AG10803 (cell line): ENCODE measurements at regions not wholly inside any gene's neighbourhood (a gene's known extent, or its start where the extent isn't known, plus 50 kb on each side); places are given as distances from the start of the nearest gene placed in this dataset.
"Not testable (repeated sequence)": the region's sequence is repeated elsewhere in the genome, so short reads cannot be mapped to it uniquely, and the experiment has no call there.

Experiments
- DNase-seq: peaks from one replicate; pipeline ENCODE4 v3.0.0; 2010; ENCODE audit warnings: low read depth
- H3K4me3 ChIP-seq: 2 replicates; pipeline ENCODE4 v1.5.1; 2011; ENCODE audit warnings: mild to moderate bottlenecking, low read length, control low read depth
- TF ChIP-seq, protein P1 (sequence below): conservative IDR thresholded peaks from 2 replicates; pipeline ENCODE4 v1.5.1; 2011; ENCODE audit warnings: mild to moderate bottlenecking, low read length, control low read depth, inconsistent platforms

DNA sequence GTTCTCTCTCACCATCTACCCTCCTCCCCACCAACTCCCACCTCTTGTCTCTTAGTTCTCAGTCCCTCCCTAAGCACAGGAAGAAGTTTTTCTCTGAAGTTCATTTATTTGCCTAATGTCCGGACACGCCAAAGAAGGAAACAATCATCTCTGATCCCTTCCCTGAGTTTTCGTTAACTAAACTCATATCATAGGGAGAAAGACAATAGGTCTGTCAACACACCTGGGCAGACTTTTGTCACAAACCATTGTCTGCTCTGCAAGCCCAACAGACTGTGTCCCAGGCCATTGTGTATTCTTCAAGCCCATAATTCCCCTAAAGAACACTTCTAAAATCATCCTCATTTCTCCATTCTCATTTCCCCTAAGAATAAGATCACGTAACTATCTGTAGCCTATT lies 691.0 kb upstream of the MBL2 start:
- TF ChIP-seq, protein P1, sequence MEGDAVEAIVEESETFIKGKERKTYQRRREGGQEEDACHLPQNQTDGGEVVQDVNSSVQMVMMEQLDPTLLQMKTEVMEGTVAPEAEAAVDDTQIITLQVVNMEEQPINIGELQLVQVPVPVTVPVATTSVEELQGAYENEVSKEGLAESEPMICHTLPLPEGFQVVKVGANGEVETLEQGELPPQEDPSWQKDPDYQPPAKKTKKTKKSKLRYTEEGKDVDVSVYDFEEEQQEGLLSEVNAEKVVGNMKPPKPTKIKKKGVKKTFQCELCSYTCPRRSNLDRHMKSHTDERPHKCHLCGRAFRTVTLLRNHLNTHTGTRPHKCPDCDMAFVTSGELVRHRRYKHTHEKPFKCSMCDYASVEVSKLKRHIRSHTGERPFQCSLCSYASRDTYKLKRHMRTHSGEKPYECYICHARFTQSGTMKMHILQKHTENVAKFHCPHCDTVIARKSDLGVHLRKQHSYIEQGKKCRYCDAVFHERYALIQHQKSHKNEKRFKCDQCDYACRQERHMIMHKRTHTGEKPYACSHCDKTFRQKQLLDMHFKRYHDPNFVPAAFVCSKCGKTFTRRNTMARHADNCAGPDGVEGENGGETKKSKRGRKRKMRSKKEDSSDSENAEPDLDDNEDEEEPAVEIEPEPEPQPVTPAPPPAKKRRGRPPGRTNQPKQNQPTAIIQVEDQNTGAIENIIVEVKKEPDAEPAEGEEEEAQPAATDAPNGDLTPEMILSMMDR: no peak
- no peak for DNase-seq

DNA sequence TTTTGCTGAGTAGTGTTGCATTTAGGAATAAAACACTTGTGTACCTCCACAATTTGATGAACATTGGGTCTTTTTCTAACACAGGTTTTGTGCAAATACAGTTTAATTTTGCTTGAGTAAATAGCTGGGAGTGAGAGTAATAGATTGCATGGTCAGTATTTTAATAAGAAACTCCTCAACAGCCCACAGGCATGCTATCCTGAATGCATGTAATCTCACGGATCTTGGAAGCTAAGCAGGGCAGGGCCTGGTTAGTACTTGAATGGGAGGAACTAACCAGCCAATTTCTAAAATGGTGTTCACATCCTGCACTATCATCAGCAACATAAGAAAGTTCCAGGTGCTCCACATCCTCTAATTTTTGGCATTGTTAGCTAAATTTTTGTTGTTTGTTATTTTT lies 685.4 kb upstream of the MBL2 start:
- no peak for DNase-seq
- TF ChIP-seq, protein P1: no peak
- no peak overlapping the region for H3K4me3 ChIP-seq

More for the DNA sequence above, 691.0 kb upstream of the MBL2 start:
- no peak overlapping the region for H3K4me3 ChIP-seq

DNA sequence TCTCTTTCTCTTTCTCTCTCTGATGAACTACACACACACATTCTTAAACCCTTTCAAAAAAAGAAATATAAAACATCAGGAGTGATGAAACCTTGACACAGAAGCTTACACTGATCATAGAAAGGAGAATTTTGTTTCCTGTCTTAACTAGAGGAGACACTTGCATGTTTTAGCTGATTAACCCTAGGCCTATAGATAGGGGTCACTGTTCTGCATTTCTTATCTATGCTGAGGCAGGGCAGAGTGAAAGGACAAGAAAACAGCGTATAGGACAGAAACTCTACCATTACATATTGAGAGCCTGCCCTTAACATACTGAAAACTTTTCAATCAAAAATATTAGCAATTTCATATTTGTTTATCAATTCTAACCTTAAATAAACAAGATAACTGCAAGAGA lies 680.6 kb upstream of the MBL2 start:
- TF ChIP-seq, protein P1: no peak
- no peak overlapping the region for H3K4me3 ChIP-seq
- no peak for DNase-seq

DNA sequence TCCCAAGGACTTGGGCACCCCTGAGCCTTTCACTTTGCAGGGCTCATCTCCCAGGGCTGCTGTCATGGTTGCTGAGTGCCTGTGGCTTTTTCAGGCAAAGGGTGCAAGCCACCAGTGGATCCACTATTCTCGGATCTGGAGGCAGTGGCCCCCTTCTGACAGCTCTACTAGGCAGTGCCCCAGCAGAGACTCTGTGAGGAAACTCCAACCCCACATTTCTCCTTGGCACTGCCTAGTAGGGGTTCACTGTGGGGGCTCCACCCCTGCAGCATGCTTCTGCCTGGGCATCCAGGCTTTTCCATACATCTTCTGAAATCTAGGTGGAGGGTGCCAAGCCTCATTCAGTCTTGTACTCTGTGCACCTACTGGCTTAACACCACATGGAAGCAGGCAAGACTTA lies 675.0 kb upstream of the MBL2 start:
- no peak overlapping the region for H3K4me3 ChIP-seq
- no peak for DNase-seq
- TF ChIP-seq, protein P1: no peak

DNA sequence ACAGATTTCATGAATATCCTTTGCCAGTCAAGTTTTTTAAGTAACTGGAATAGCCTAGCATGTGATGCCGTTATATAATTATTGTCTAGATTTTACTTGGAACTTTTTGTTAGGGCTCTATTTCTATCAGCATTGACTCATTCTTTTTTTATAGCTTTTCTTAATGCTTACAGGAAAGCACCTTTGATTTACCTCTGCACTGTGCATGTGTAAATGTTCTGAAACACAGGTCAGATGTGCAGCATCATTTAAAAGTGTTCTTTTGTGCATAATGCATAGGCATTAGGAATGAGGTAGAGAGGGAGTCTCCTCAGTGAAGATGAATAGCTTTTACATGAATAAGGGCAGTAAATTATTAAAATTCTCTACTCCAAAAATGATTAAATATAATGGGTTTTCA lies 669.3 kb upstream of the MBL2 start:
- no peak for DNase-seq
- TF ChIP-seq, protein P1: no peak
- no peak overlapping the region for H3K4me3 ChIP-seq

DNA sequence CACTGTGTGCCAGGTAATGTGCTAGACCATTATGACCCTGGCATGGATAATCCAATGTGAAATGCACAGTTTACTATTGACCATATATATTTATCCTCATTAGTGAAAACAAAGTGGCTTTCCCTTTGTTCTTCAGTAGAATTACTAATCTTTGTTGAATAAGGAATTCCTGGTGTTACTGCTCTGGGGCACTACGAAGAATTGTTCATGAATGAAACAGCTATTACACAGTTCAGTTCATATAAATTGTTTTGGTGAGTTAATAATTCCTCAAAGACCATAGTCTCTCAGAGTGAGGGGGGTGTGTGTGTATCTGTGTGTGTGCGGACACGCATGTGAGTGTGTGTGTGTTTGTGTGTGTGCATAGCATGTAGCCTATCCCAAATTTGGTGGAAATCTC lies 668.0 kb upstream of the MBL2 start:
- TF ChIP-seq, protein P1: no peak
- DNase-seq: no peak

DNA sequence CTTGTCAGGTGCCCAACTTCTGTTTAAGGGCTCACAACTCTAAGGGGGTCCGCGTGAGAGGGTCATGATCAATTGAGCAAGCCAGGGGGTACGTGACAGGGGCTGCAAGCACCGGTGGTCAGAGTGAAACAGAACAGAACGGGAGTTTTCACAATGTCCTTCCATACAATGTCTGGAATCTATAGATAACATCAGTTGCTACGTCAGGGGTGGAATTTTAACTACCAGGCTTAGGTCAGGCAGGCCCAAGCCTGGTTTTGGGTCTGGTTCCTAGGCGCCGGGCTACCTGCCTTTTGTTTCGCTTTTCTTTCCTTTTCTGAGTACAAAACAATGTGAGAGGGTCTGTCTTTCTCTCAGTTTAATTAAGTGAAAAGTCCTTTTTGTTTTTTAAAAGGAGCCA lies 666.5 kb upstream of the MBL2 start:
- not testable (repeated sequence) for DNase-seq, H3K4me3 ChIP-seq

More for the DNA sequence above, 668.0 kb upstream of the MBL2 start:
- no peak overlapping the region for H3K4me3 ChIP-seq

DNA sequence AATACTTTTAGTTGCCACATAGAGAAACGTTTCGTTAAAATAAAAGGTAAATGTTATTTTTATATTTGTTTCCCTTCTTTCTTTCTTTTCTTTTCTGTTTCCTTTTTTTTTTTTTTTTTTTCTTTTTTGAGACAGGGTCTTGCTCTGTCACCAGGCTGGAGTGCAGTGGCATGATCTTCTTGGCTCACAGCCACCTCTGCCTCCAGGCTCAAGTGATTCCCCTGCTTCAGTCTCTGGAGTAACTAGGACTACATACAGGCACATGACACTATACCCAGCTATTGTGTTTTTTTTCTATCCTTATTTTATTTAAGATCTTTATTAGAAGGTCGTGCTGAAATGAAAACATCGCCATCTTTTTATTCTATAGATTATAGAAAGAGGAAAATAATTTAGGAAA lies 661.8 kb upstream of the MBL2 start:
- H3K4me3 ChIP-seq: no peak overlapping the region
- DNase-seq: no peak
- TF ChIP-seq, protein P1: no peak
